ENCODE measurements at regions not wholly inside any gene's neighbourhood (a gene's known extent, or its start where the extent isn't known, plus 50 kb on each side); places are given as distances from the start of the nearest gene placed in this dataset.

- TF ChIP-seq CTCF (conservative IDR thresholded peaks at IDR 0.05; ENCODE audit: low read length), result no peak
- TF ChIP-seq EZH2phosphoT487 (IDR thresholded peaks at IDR 0.05; ENCODE audit: borderline replicate concordance), result no peak
These were observed 151.8 kb upstream of the MEOX2 start for GRCh38 chr7:15838265-15838664.
